HG03520 (cell line): ENCODE measurements at regions not wholly inside any gene's neighbourhood (a gene's known extent, or its start where the extent isn't known, plus 50 kb on each side); places are given as distances from the start of the nearest gene placed in this dataset.

ENCODE experiments used
- ATAC-seq: cut with Tn5 transposase; IDR thresholded peaks from one replicate; pipeline ENCODE4 v1.9.1; 2021; ENCODE audit warnings: mild to moderate bottlenecking, moderate library complexity; ENCODE audit not compliant: unreplicated experiment

GRCh38 chr3:162170581-162170980 is 674.0 kb downstream of the OTOL1 start:
- ATAC-seq: peak; percentile 56

GRCh38 chr3:162171970-162172369 is 675.4 kb downstream of the OTOL1 start:
- no peak for ATAC-seq

- ATAC-seq: no peak
These were observed 678.5 kb downstream of the OTOL1 start for GRCh38 chr3:162175145-162175544.

- no peak for ATAC-seq
These were observed 679.3 kb downstream of the OTOL1 start for GRCh38 chr3:162175878-162176277.

GRCh38 chr3:162183440-162183839 is 686.8 kb downstream of the OTOL1 start:
- ATAC-seq: no peak

GRCh38 chr3:162192340-162193029 is 695.9 kb downstream of the OTOL1 start:
- no peak for ATAC-seq

GRCh38 chr3:162193148-162194095 is 696.8 kb downstream of the OTOL1 start:
- no peak for ATAC-seq

GRCh38 chr3:162195147-162195546 is 698.5 kb downstream of the OTOL1 start:
- ATAC-seq: no peak

- no peak for ATAC-seq
These were observed 700.4 kb downstream of the OTOL1 start for GRCh38 chr3:162196964-162197363.

GRCh38 chr3:162200836-162201235 is 704.2 kb downstream of the OTOL1 start:
- no peak for ATAC-seq

- ATAC-seq: no peak
These were observed 710.0 kb downstream of the OTOL1 start for GRCh38 chr3:162206648-162207047.

GRCh38 chr3:162211470-162211869 is 714.9 kb downstream of the OTOL1 start:
- ATAC-seq: no peak

GRCh38 chr3:162213196-162213595 is 716.6 kb downstream of the OTOL1 start:
- no peak for ATAC-seq

- no peak for ATAC-seq
These were observed 717.3 kb downstream of the OTOL1 start for GRCh38 chr3:162213956-162214355.

GRCh38 chr3:162217647-162218046 is 721.0 kb downstream of the OTOL1 start:
- ATAC-seq: no peak

- no peak for ATAC-seq
These were observed 721.9 kb downstream of the OTOL1 start for GRCh38 chr3:162218479-162218878.

GRCh38 chr3:162224746-162225145 is 728.1 kb downstream of the OTOL1 start:
- no peak for ATAC-seq

GRCh38 chr3:162236949-162237348 is 740.3 kb downstream of the OTOL1 start:
- no peak for ATAC-seq

GRCh38 chr3:162250782-162251181 is 754.2 kb downstream of the OTOL1 start:
- ATAC-seq: no peak

GRCh38 chr3:162262129-162262528 is 765.5 kb downstream of the OTOL1 start:
- ATAC-seq: no peak

GRCh38 chr3:162263596-162263995 is 767.0 kb downstream of the OTOL1 start:
- ATAC-seq: no peak
